NCI-H2227 (cell line): ENCODE measurements at regions not wholly inside any gene's neighbourhood (a gene's known extent, or its start where the extent isn't known, plus 50 kb on each side); places are given as distances from the start of the nearest gene placed in this dataset.
"Not testable (repeated sequence)": the region's sequence is repeated elsewhere in the genome, so short reads cannot be mapped to it uniquely, and the experiment has no call there.

Source experiments
- DNase-seq: peaks from one replicate; lab custom pipeline; 2025; ENCODE audit not compliant: unreplicated experiment; lab: John Stamatoyannopoulos, UW

- DNase-seq: not testable (repeated sequence)
Observed at GRCh38 chr7:97234494-97234893, 117.0 kb downstream of the SDHAF3 start.

GRCh38 chr7:97246317-97246716, 128.8 kb downstream of the SDHAF3 start:
- no peak for DNase-seq

GRCh38 chr7:97258187-97258586, 140.7 kb downstream of the SDHAF3 start:
- not testable (repeated sequence) for DNase-seq

GRCh38 chr7:97269741-97270140, 152.2 kb downstream of the SDHAF3 start:
- no peak for DNase-seq

- no peak for DNase-seq
Observed at GRCh38 chr7:97270280-97270679, 152.8 kb downstream of the SDHAF3 start.

- no peak for DNase-seq
Observed at GRCh38 chr7:97271619-97272018, 154.1 kb downstream of the SDHAF3 start.

- no peak for DNase-seq
Observed at GRCh38 chr7:97272237-97272975, 154.9 kb downstream of the SDHAF3 start.

- DNase-seq: no peak
Observed at GRCh38 chr7:97275475-97275874, 158.0 kb downstream of the SDHAF3 start.

- no peak for DNase-seq
Observed at GRCh38 chr7:97280950-97281349, 163.5 kb downstream of the SDHAF3 start.

- no peak for DNase-seq
Observed at GRCh38 chr7:97285348-97285747, 167.8 kb downstream of the SDHAF3 start.

- DNase-seq: no peak
Observed at GRCh38 chr7:97293031-97293430, 175.5 kb downstream of the SDHAF3 start.

- DNase-seq: no peak
Observed at GRCh38 chr7:97298561-97298960, 181.1 kb downstream of the SDHAF3 start.

- DNase-seq: no peak
Observed at GRCh38 chr7:97305589-97305988, 188.1 kb downstream of the SDHAF3 start.

- DNase-seq: no peak
Observed at GRCh38 chr7:97307521-97308108, 190.1 kb downstream of the SDHAF3 start.

GRCh38 chr7:97313900-97314299, 196.4 kb downstream of the SDHAF3 start:
- DNase-seq: no peak

- no peak for DNase-seq
Observed at GRCh38 chr7:97317575-97317974, 200.1 kb downstream of the SDHAF3 start.

GRCh38 chr7:97329871-97330270, 212.4 kb downstream of the SDHAF3 start:
- not testable (repeated sequence) for DNase-seq

GRCh38 chr7:97337849-97338248, 220.4 kb downstream of the SDHAF3 start:
- no peak for DNase-seq

GRCh38 chr7:97342512-97342911, 225.0 kb downstream of the SDHAF3 start:
- no peak for DNase-seq

GRCh38 chr7:97346349-97346748, 228.9 kb downstream of the SDHAF3 start:
- DNase-seq: no peak

GRCh38 chr7:97351488-97351887, 234.0 kb downstream of the SDHAF3 start:
- no peak for DNase-seq

- DNase-seq: no peak
Observed at GRCh38 chr7:97357459-97357858, 240.0 kb downstream of the SDHAF3 start.

- no peak for DNase-seq
Observed at GRCh38 chr7:97372882-97373281, 255.4 kb downstream of the SDHAF3 start.
